Fibroblast of lung (primary cell): ENCODE measurements at regions not wholly inside any gene's neighbourhood (a gene's known extent, or its start where the extent isn't known, plus 50 kb on each side); places are given as distances from the start of the nearest gene placed in this dataset.

Source experiments
- DNase-seq, 2 donors: peaks; one replicate each; pipeline versions ENCODE4 v3.0.0 to v3.0.0-alpha.2; 2010; ENCODE audit warnings: low read depth in 2 of 2
- H2AFZ ChIP-seq: 2 replicates; pipeline ENCODE4 v1.5.1; 2012; ENCODE audit warnings: low read length, control low read depth, inconsistent platforms
- H3K27ac ChIP-seq: 2 replicates; pipeline ENCODE4 v1.5.1; 2011; ENCODE audit warnings: low read length, control low read depth; ENCODE audit not compliant: insufficient read depth
- H3K27me3 ChIP-seq: 2 replicates; pipeline ENCODE4 v1.5.1; 2011; ENCODE audit warnings: mild to moderate bottlenecking, low read length; ENCODE audit not compliant: control insufficient read depth, insufficient read depth
- H3K36me3 ChIP-seq: 2 replicates; pipeline ENCODE4 v1.5.1; 2011; ENCODE audit warnings: low read length; ENCODE audit not compliant: control insufficient read depth, insufficient read depth
- H3K4me1 ChIP-seq: 2 replicates; pipeline ENCODE4 v1.5.1; 2011; ENCODE audit warnings: low read length; ENCODE audit not compliant: control insufficient read depth, insufficient read depth; ENCODE audit errors: extremely low read depth
- H3K4me2 ChIP-seq: 2 replicates; pipeline ENCODE4 v1.5.1; 2011; ENCODE audit warnings: low read length, control low read depth; ENCODE audit not compliant: insufficient read depth; ENCODE audit errors: extremely low read depth
- H3K4me3 ChIP-seq, 4 experiments: fragments of 200-600 bp in 1 of 4; sonication (generic) in 1 of 4; replicated peaks in 1 of 4; 2 replicates each; pipeline ENCODE4 v1.5.1; 2011 to 2016; ENCODE audit warnings: low read length in 4 of 4, low read depth in 3 of 4, mild to moderate bottlenecking in 3 of 4, control low read depth in 2 of 4, inconsistent platforms in 1 of 4, mixed read lengths in 1 of 4; ENCODE audit not compliant: insufficient read depth in 1 of 4; ENCODE audit errors: control extremely low read depth in 1 of 4
- H3K79me2 ChIP-seq: 2 replicates; pipeline ENCODE4 v1.5.1; 2012; ENCODE audit warnings: mild to moderate bottlenecking, low read length, inconsistent platforms; ENCODE audit not compliant: control insufficient read depth, insufficient read depth
- H3K9ac ChIP-seq: 2 replicates; pipeline ENCODE4 v1.5.1; 2011; ENCODE audit warnings: mild to moderate bottlenecking, low read length, control low read depth; ENCODE audit not compliant: insufficient read depth
- H3K9me3 ChIP-seq: 2 replicates; pipeline ENCODE4 v1.5.1; 2012; ENCODE audit warnings: low read depth, low read length; ENCODE audit not compliant: control insufficient read depth, insufficient read depth
- H4K20me1 ChIP-seq: 2 replicates; pipeline ENCODE4 v1.5.1; 2011; ENCODE audit warnings: low read length; ENCODE audit not compliant: control insufficient read depth, insufficient read depth; ENCODE audit errors: extremely low read depth
- CTCF ChIP-seq, 2 donors: IDR thresholded peaks in 1 of 2; conservative IDR thresholded peaks in 1 of 2; 1 replicate in 1 of 2; 2 replicates in 1 of 2; pipeline ENCODE4 v1.5.1; 2011 to 2012; ENCODE audit warnings: low read length in 2 of 2, control low read depth in 1 of 2, inconsistent platforms in 1 of 2, low read depth in 1 of 2, mild to moderate bottlenecking in 1 of 2
- EZH2 ChIP-seq: IDR thresholded peaks from 2 replicates; pipeline ENCODE4 v1.5.1; 2012; ENCODE audit warnings: low read length, control low read depth, mild to moderate bottlenecking; ENCODE audit errors: missing control alignments

- no peak overlapping the region for H3K4me3 ChIP-seq
- TF ChIP-seq CTCF (conservative IDR thresholded peaks at IDR 0.05 in 1 of 2, IDR thresholded peaks at IDR 0.05 in 1 of 2; ENCODE audit: low read depth in 1 of 2, low read length in 2 of 2) (no peak), EZH2 (no peak)
- no peaks in the 10 kb centered on the region for H3K9me3 ChIP-seq
- H3K4me2 ChIP-seq = peak overlapping the region; percentile 20
- H3K36me3 ChIP-seq = no peaks in the 10 kb centered on the region
- no peaks in the 10 kb centered on the region for H4K20me1 ChIP-seq
- DNase-seq = peak in 1 of 2 donors; percentile 17
- no peak overlapping the region for H3K9ac ChIP-seq
- H2AFZ ChIP-seq = no peak overlapping the region
- H3K79me2 ChIP-seq = no peaks in the 10 kb centered on the region
- no peaks in the 10 kb centered on the region for H3K4me1 ChIP-seq
- no peaks in the 10 kb centered on the region for H3K27me3 ChIP-seq
- no peak overlapping the region for H3K27ac ChIP-seq
These were observed 244.6 kb upstream of the ATP10B start for GRCh38 chr5:161096581-161096980.

GRCh38 chr5:161095953-161096352 lies 243.9 kb upstream of the ATP10B start:
- no peak overlapping the region for H3K27ac ChIP-seq
- no peaks in the 10 kb centered on the region for H3K27me3 ChIP-seq
- no peak for TF ChIP-seq EZH2
- no peak overlapping the region for H3K9ac ChIP-seq
- H2AFZ ChIP-seq = no peak overlapping the region
- H3K36me3 ChIP-seq = no peaks in the 10 kb centered on the region
- H3K79me2 ChIP-seq = no peaks in the 10 kb centered on the region
- H3K4me1 ChIP-seq = no peaks in the 10 kb centered on the region
- DNase-seq = peak in 1 of 2 donors; percentile 56
- no peak overlapping the region for H3K4me2 ChIP-seq
- no peaks in the 10 kb centered on the region for H4K20me1 ChIP-seq
- no peaks in the 10 kb centered on the region for H3K9me3 ChIP-seq
- no peak overlapping the region for H3K4me3 ChIP-seq

- no peak overlapping the region for H3K9ac ChIP-seq
- H3K9me3 ChIP-seq = no peaks in the 10 kb centered on the region
- H4K20me1 ChIP-seq = no peaks in the 10 kb centered on the region
- no peak overlapping the region for H3K4me2 ChIP-seq
- no peak overlapping the region for H3K4me3 ChIP-seq
- no peak overlapping the region for H2AFZ ChIP-seq
- H3K36me3 ChIP-seq = no peaks in the 10 kb centered on the region
- TF ChIP-seq EZH2 (no peak), CTCF (conservative IDR thresholded peaks at IDR 0.05 in 1 of 2, IDR thresholded peaks at IDR 0.05 in 1 of 2; ENCODE audit: low read depth in 1 of 2, low read length in 2 of 2) (no peak)
- H3K79me2 ChIP-seq = no peaks in the 10 kb centered on the region
- H3K27ac ChIP-seq = peak overlapping the region; percentile 45
- H3K27me3 ChIP-seq = no peaks in the 10 kb centered on the region
- DNase-seq = peak; percentile 22 to 88
- no peaks in the 10 kb centered on the region for H3K4me1 ChIP-seq
These were observed 242.4 kb upstream of the ATP10B start for GRCh38 chr5:161094411-161094810.
